Heart right ventricle (tissue), 16 donors: ENCODE measurements at regions not wholly inside any gene's neighbourhood (a gene's known extent, or its start where the extent isn't known, plus 50 kb on each side); places are given as distances from the start of the nearest gene placed in this dataset.

Experiments
- ATAC-seq, 8 donors: fragments of 200-7000 bp; cut with Tn5 transposase; one replicate each; pipeline ENCODE4 v1.9.1; 2020; ENCODE audit warnings: mild to moderate bottlenecking in 8 of 8, moderate library complexity in 8 of 8, moderate number of reproducible peaks in 1 of 8
- DNase-seq, 2 donors: peaks; one replicate each; pipeline ENCODE4 v3.0.0-alpha.2; 2020
- H3K27ac ChIP-seq, 10 donors: fragments of 200-600 bp; sonication (generic) in 2 of 10; one replicate each; pipeline versions ENCODE4 v1.5.0 to v1.8.0; 2020 to 2022; ENCODE audit warnings: mild to moderate bottlenecking in 3 of 10
- H3K27me3 ChIP-seq, 7 donors: fragments of 200-600 bp; one replicate each; pipeline ENCODE4 v1.8.0; 2021 to 2022; ENCODE audit warnings: mild to moderate bottlenecking in 2 of 7
- H3K36me3 ChIP-seq, 9 donors: fragments of 200-600 bp; sonication (generic) in 1 of 9; one replicate each; pipeline versions ENCODE4 v1.5.0 to v1.8.0; 2020 to 2022; ENCODE audit warnings: mild to moderate bottlenecking in 2 of 9
- H3K4me1 ChIP-seq, 9 donors: fragments of 200-600 bp; sonication (generic) in 1 of 9; one replicate each; pipeline versions ENCODE4 v1.5.0 to v1.8.0; 2020 to 2022; ENCODE audit warnings: mild to moderate bottlenecking in 4 of 9
- H3K4me3 ChIP-seq, 10 donors: fragments of 200-600 bp; sonication (generic) in 2 of 10; one replicate each; pipeline versions ENCODE4 v1.5.0 to v1.8.0; 2020 to 2022; ENCODE audit warnings: mild to moderate bottlenecking in 7 of 10, moderate library complexity in 2 of 10
- H3K9me3 ChIP-seq, 11 donors: fragments of 200-600 bp in 10 of 11; sonication (generic) in 2 of 11; one replicate each; pipeline versions ENCODE4 v1.5.0 to v1.8.0; 2013 to 2022; ENCODE audit warnings: mild to moderate bottlenecking in 2 of 11, control low read depth in 1 of 11, moderate library complexity in 1 of 11
- WGBS, 2 donors: extraction: QIAGEN DNeasy Blood & Tissue Kit; methylation state at CpG; one replicate each; pipeline ENCODE4 v1.1.7; 2013; ENCODE audit warnings: inconsistent platforms in 1 of 2; 5-methylcytosine and 5-hydroxymethylcytosine counted together
- intact Hi-C, 10 donors: fragments of 100-400 bp; cut with DNase I; formaldehyde crosslinking; loops; one replicate each; pipeline versions ENCODE4 v1.11.1 to v1.14.2; 2022
- TF ChIP-seq, protein P1 (sequence below), 9 donors: fragments of 200-600 bp; sonication (generic) in 2 of 9; IDR thresholded peaks; one replicate each; pipeline versions ENCODE4 v1.5.0 to v1.8.0; 2021 to 2022; ENCODE audit warnings: antibody characterized with exemption in 9 of 9, mild to moderate bottlenecking in 5 of 9, moderate library complexity in 1 of 9
- donor health status: Arrhythmogenic right ventricular cardiomyopathy.
- donor health status: ischemic (EF 13 %, LVEDD 7.1; RV severe dilation, severe dysfunction).
- donor health status: healthy with polysubstance abuse.
- donor health status: DM: no; HTN: yes; CAD: no.
- donor health status: DM: no; HTN: no; CAD: no.
- donor health status: ischemic (EF 25% LVEDD 6.9; RV normal size, moderate dysfunction).
- donor health status: ischemic (EF 25% LVEDD 5.7; RV mildly dilated, moderate dysfunction).
- donor health status: healthy.
- donor health status: DM: yes; HTN: yes; CAD: no.
- donor health status: Ischemic cardiomyopathy.
- donor health status: ischemic (EF 35%, LVEDD 5.7; RV mildly dilated, moderate dysfunction).
- donor health status: nonischemic (EF 11% LVEDD 7.7; RV severe dilation, severe dysfunction).
- donor health status: DM: yes; HTN: yes; CAD: no.
- donor health status: PGD.
- donor health status: ischemic (EF 29% LVEDD 5.4; RV normal size, mild dysfunction).
- donor health status: nonischemic (EF 23%, LVEDD 6.1; RV moderate dilation, normal function).

- no peak for ATAC-seq
- H3K4me3 ChIP-seq = no peak overlapping the region
- no peaks in the 10 kb centered on the region for H3K27me3 ChIP-seq
- H3K9me3 ChIP-seq = no peaks in the 10 kb centered on the region
- TF ChIP-seq, protein P1, sequence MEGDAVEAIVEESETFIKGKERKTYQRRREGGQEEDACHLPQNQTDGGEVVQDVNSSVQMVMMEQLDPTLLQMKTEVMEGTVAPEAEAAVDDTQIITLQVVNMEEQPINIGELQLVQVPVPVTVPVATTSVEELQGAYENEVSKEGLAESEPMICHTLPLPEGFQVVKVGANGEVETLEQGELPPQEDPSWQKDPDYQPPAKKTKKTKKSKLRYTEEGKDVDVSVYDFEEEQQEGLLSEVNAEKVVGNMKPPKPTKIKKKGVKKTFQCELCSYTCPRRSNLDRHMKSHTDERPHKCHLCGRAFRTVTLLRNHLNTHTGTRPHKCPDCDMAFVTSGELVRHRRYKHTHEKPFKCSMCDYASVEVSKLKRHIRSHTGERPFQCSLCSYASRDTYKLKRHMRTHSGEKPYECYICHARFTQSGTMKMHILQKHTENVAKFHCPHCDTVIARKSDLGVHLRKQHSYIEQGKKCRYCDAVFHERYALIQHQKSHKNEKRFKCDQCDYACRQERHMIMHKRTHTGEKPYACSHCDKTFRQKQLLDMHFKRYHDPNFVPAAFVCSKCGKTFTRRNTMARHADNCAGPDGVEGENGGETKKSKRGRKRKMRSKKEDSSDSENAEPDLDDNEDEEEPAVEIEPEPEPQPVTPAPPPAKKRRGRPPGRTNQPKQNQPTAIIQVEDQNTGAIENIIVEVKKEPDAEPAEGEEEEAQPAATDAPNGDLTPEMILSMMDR (IDR thresholded peaks at IDR 0.05) = no peak
- DNase-seq = no peak
- peaks cover 0 to 12% (median 0%) of the 10 kb centered on the region in 9 donors for H3K4me1 ChIP-seq
- no peaks in the 10 kb centered on the region for H3K36me3 ChIP-seq
- no peak overlapping the region for H3K27ac ChIP-seq
- intact Hi-C loops = no loop called here
Observed at GRCh38 chr4:123266221-123266620, 130.4 kb upstream of the SPRY1 start.

GRCh38 chr4:123278755-123279154 lies 117.8 kb upstream of the SPRY1 start:
- DNase-seq = no peak
- H3K27me3 ChIP-seq = no peaks in the 10 kb centered on the region
- intact Hi-C loops = no loop called here
- ATAC-seq = no peak
- no peaks in the 10 kb centered on the region for H3K9me3 ChIP-seq
- H3K36me3 ChIP-seq = no peaks in the 10 kb centered on the region
- H3K4me1 ChIP-seq = peaks cover 0 to 2% (median 0%) of the 10 kb centered on the region in 9 donors
- H3K4me3 ChIP-seq = no peak overlapping the region
- no peak overlapping the region for H3K27ac ChIP-seq
- WGBS, 2 donors = 97 to 100% methylated on average over 3 of the region's 3 CpGs
- TF ChIP-seq, protein P1 (IDR thresholded peaks at IDR 0.05) = no peak

DNA sequence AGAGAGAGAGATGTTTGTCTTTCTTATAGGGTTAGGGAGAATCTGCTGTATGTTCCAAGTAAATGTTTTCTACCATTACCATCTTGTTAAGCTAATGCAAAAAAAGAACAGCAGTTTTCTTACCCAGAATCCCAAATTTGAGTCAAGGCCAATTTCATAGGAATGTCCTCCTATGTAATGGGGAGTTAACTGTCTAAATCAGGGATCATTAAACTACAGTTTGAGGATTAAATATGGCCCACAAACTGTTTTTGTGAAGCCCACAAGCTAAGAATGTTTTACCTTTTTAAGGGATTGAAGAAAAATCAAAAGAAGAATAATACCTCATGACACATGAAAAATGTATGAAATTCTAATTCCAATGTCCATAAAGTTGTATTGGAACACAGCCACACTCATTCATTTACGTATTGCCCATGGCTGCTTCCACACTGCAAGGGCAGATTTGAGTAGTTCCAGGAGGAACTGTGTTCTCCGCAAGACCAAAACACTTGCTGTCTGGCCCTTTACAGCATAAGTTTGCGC lies 113.2 kb upstream of the SPRY1 start:
- 91 to 93% methylated on average over 3 of the region's 3 CpGs for WGBS, 2 donors
- DNase-seq (no peak), ATAC-seq (no peak)
- Histone ChIP-seq H3K4me1 (peaks cover 0 to 19% (median 10%) of the 10 kb centered on the region in 9 donors), H3K27ac (no peak overlapping the region), H3K9me3 (peaks cover 0 to under 1% (median 0%) of the 10 kb centered on the region in 11 donors), H3K4me3 (no peak overlapping the region), H3K36me3 (no peaks in the 10 kb centered on the region), H3K27me3 (no peaks in the 10 kb centered on the region)
- TF ChIP-seq, protein P1 (IDR thresholded peaks at IDR 0.05) = no peak
- intact Hi-C loops = no loop called here

DNA sequence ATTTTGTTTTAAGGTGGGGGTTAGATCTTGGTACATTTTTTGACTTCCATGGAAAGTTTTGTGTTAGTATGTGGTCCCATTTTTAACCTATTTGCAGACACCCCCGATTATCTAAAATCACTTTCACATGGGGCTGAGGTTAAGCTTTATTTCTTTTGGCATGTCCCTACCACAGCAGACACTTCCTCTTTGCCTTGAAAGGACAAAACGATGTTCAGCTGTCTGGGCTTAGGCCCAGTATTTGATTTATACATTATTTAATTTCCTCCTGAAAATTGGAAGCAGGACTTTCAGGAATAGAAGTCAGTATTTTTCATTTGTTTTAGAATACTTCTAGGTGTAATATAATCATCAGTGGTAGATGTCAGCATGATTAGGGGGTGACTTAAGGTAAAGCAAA lies 112.4 kb upstream of the SPRY1 start:
- no peak overlapping the region for H3K4me3 ChIP-seq
- no peaks in the 10 kb centered on the region for H3K27me3 ChIP-seq
- no peaks in the 10 kb centered on the region for H3K36me3 ChIP-seq
- 31 to 42% methylated on average over 2 of the region's 2 CpGs for WGBS, 2 donors
- DNase-seq = no peak
- H3K4me1 ChIP-seq = peaks cover 0 to 19% (median 10%) of the 10 kb centered on the region in 9 donors
- intact Hi-C loops = no loop called here
- peaks cover 0 to 8% (median 0%) of the 10 kb centered on the region in 11 donors for H3K9me3 ChIP-seq
- TF ChIP-seq, protein P1 (IDR thresholded peaks at IDR 0.05) = no peak
- H3K27ac ChIP-seq = peak overlapping the region in 3 of 10 donors; percentile 4 to 33 (median 23)
- ATAC-seq = peak in 3 of 8 donors; percentile 31 to 69 (median 52)
